OCI-LY1 (cell line): ENCODE measurements at regions not wholly inside any gene's neighbourhood (a gene's known extent, or its start where the extent isn't known, plus 50 kb on each side); places are given as distances from the start of the nearest gene placed in this dataset.

Experiments
- H2AFZ ChIP-seq: fragments of 200-600 bp; sonication (generic), shearing (Covaris generic); 2 replicates; pipeline ENCODE4 v1.6.0; 2014; ENCODE audit warnings: antibody characterized with exemption, mild to moderate bottlenecking, low read length
- H3F3A ChIP-seq: fragments of 200-600 bp; sonication (generic), shearing (Covaris generic); 2 replicates; pipeline ENCODE4 v1.6.0; 2014; ENCODE audit warnings: mild to moderate bottlenecking, antibody characterized with exemption, low read length, moderate library complexity; ENCODE audit not compliant: insufficient read depth
- H3K27ac ChIP-seq: fragments of 200-600 bp; sonication (generic); 2 replicates; pipeline ENCODE4 v1.5.1; 2014; ENCODE audit warnings: low read length, mixed run types, mild to moderate bottlenecking, low read depth; ENCODE audit not compliant: poor library complexity, severe bottlenecking
- H3K27me3 ChIP-seq: fragments of 200-600 bp; sonication (generic); 2 replicates; pipeline ENCODE4 v1.6.0; 2014; ENCODE audit warnings: antibody characterized with exemption, mild to moderate bottlenecking, low read length, moderate library complexity; ENCODE audit not compliant: insufficient read depth
- H3K36me3 ChIP-seq: fragments of 200-600 bp; sonication (generic); 2 replicates; pipeline ENCODE4 v1.6.1; 2014; ENCODE audit warnings: mild to moderate bottlenecking, antibody characterized with exemption, low read length, moderate library complexity, mixed read lengths; ENCODE audit not compliant: insufficient read depth
- H3K4me1 ChIP-seq: fragments of 200-600 bp; sonication (generic); 2 replicates; pipeline ENCODE4 v1.5.1; 2014; ENCODE audit warnings: mild to moderate bottlenecking, low read length, moderate library complexity; ENCODE audit not compliant: insufficient read depth, severe bottlenecking
- H3K4me2 ChIP-seq: fragments of 200-600 bp; sonication (generic), shearing (Covaris generic); 2 replicates; pipeline ENCODE4 v1.6.1; 2014; ENCODE audit warnings: low read length
- H3K4me3 ChIP-seq: fragments of 200-600 bp; sonication (generic); 2 replicates; pipeline ENCODE4 v1.5.1; 2014; ENCODE audit warnings: low read length, low read depth, mild to moderate bottlenecking, mixed read lengths; ENCODE audit not compliant: poor library complexity, severe bottlenecking
- H3K79me2 ChIP-seq: fragments of 200-600 bp; shearing (Covaris generic); 2 replicates; pipeline ENCODE4 v1.6.1; 2016; ENCODE audit warnings: mixed run types, low read length, mixed read lengths; ENCODE audit not compliant: insufficient read depth
- H3K9ac ChIP-seq: fragments of 200-600 bp; sonication (generic), shearing (Covaris generic); 2 replicates; pipeline ENCODE4 v1.6.1; 2014; ENCODE audit warnings: mild to moderate bottlenecking, low read length, mixed read lengths
- H3K9me2 ChIP-seq: fragments of 200-600 bp; sonication (generic), shearing (Covaris generic); 2 replicates; pipeline ENCODE4 v1.6.1; 2014; ENCODE audit warnings: low read depth, mild to moderate bottlenecking, low read length, mixed read lengths
- H3K9me3 ChIP-seq: fragments of 200-600 bp; shearing (Covaris generic); 2 replicates; pipeline ENCODE4 v1.6.1; 2014; ENCODE audit warnings: low read length, mixed read lengths
- H4K20me1 ChIP-seq: fragments of 200-600 bp; sonication (generic), shearing (Covaris generic); 2 replicates; pipeline ENCODE4 v1.6.0; 2016; ENCODE audit warnings: mild to moderate bottlenecking, low read length; ENCODE audit not compliant: insufficient read depth
- EZH2 ChIP-seq: fragments of 200-600 bp; sonication (generic), shearing (Covaris generic); IDR thresholded peaks from 2 replicates; pipeline ENCODE4 v1.8.0; 2017; ENCODE audit warnings: borderline replicate concordance, mixed run types, mild to moderate bottlenecking, antibody characterized with exemption, low read length, moderate library complexity, mixed read lengths
- TF ChIP-seq, protein P1 (sequence below): fragments of 200-600 bp; sonication (generic), shearing (Covaris generic); IDR thresholded peaks from 2 replicates; pipeline ENCODE4 v1.5.1; 2017; ENCODE audit warnings: mild to moderate bottlenecking, antibody characterized with exemption, low read length, moderate library complexity, mixed read lengths

DNA sequence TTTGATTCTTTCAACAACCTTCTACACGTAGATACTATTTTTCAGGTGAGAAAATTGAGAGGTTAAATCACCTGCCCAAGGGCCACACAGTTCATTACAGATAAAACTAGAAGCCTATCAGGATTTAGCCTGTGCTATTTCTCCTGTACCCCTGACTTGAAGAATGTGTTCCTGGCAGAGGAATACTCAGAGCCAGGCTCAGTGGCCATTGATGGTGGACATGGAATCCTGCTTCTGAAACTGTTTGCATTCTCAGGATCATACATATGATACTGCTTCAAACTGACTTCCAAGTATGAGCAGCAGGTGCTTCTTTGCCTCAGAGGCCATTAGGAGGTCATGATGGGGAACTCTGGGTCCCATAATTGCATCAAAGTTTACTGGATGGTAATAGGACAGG lies 348.6 kb downstream of the ADRA2A start:
- no peak overlapping the region for H3K4me3 ChIP-seq
- no peak overlapping the region for H2AFZ ChIP-seq
- H3K4me2 ChIP-seq: no peak overlapping the region
- no peaks in the 10 kb centered on the region for H3K9me2 ChIP-seq
- H3F3A ChIP-seq: no peaks in the 10 kb centered on the region
- no peaks in the 10 kb centered on the region for H3K27me3 ChIP-seq
- no peaks in the 10 kb centered on the region for H3K36me3 ChIP-seq
- no peaks in the 10 kb centered on the region for H3K9me3 ChIP-seq
- H3K27ac ChIP-seq: no peak overlapping the region
- TF ChIP-seq EZH2: no peak
- TF ChIP-seq, protein P1, sequence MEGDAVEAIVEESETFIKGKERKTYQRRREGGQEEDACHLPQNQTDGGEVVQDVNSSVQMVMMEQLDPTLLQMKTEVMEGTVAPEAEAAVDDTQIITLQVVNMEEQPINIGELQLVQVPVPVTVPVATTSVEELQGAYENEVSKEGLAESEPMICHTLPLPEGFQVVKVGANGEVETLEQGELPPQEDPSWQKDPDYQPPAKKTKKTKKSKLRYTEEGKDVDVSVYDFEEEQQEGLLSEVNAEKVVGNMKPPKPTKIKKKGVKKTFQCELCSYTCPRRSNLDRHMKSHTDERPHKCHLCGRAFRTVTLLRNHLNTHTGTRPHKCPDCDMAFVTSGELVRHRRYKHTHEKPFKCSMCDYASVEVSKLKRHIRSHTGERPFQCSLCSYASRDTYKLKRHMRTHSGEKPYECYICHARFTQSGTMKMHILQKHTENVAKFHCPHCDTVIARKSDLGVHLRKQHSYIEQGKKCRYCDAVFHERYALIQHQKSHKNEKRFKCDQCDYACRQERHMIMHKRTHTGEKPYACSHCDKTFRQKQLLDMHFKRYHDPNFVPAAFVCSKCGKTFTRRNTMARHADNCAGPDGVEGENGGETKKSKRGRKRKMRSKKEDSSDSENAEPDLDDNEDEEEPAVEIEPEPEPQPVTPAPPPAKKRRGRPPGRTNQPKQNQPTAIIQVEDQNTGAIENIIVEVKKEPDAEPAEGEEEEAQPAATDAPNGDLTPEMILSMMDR: no peak
- H4K20me1 ChIP-seq: no peaks in the 10 kb centered on the region
- H3K9ac ChIP-seq: no peak overlapping the region
- no peaks in the 10 kb centered on the region for H3K79me2 ChIP-seq
- no peaks in the 10 kb centered on the region for H3K4me1 ChIP-seq

DNA sequence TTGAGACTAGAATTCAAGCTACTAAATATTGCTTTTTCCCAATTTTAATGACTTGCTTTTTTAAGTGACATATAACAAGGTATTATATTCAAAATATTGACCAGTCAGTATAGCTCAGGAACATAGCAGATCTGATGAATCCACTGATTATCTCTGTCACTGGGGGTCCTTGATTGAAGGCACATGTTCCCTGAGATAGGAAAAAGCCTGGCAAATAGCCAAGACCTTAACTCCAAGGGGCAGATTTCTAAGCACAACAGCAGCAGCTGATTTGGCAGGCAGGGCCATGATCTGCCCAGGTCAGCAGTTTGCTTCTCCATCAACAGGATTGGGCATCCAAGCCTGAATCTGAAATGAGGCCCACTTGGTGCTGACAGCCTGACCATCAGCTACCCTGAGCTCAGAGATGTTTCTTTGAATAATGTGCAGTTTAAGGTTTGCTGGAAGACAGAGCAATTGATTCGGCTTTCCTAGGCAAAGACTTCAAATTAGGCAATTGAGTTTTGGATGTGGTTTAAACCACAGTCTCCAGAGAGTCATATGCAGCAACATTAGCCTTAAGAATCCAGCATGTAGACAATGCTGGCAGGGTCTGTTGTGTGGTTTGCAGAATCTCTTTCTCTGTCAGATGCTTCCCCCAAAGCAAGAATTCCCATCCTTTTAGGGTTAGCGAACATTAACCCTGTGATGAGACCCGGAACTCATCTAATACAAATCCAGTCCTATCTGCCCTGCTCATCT lies 352.6 kb downstream of the ADRA2A start:
- no peak overlapping the region for H2AFZ ChIP-seq
- no peaks in the 10 kb centered on the region for H4K20me1 ChIP-seq
- H3K27me3 ChIP-seq: no peaks in the 10 kb centered on the region
- H3K27ac ChIP-seq: no peak overlapping the region
- H3K4me3 ChIP-seq: no peak overlapping the region
- no peaks in the 10 kb centered on the region for H3K9me2 ChIP-seq
- no peak overlapping the region for H3K4me2 ChIP-seq
- no peaks in the 10 kb centered on the region for H3F3A ChIP-seq
- H3K4me1 ChIP-seq: no peaks in the 10 kb centered on the region
- no peaks in the 10 kb centered on the region for H3K79me2 ChIP-seq
- no peaks in the 10 kb centered on the region for H3K36me3 ChIP-seq
- TF ChIP-seq, protein P1: no peak
- no peak for TF ChIP-seq EZH2
- no peaks in the 10 kb centered on the region for H3K9me3 ChIP-seq
- H3K9ac ChIP-seq: no peak overlapping the region

DNA sequence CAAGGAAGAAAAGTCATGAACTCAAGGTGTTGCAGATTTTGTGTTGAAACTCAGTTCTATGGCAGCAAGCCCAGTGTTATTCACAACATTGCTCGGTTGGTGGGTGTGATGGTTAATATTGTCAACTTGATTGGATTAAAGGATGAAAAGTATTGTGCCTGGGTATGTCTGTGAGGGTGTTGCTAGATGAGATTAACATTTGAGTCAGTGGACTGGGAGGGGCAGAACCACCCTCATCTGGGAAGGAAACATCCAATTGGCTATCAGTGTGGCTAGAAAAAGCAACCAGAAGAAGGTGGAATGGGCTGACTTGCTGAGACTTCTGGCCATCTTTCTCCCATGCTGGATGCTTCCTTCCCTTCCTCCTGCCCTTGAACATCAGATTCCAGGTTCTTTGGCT lies 353.2 kb downstream of the ADRA2A start:
- Histone ChIP-seq H3K27ac (no peak overlapping the region), H3K79me2 (no peaks in the 10 kb centered on the region), H3K9me2 (no peaks in the 10 kb centered on the region), H3K9ac (no peak overlapping the region), H3K4me3 (no peak overlapping the region), H2AFZ (no peak overlapping the region), H3F3A (no peaks in the 10 kb centered on the region), H3K27me3 (no peaks in the 10 kb centered on the region), H3K4me2 (no peak overlapping the region), H3K4me1 (no peaks in the 10 kb centered on the region), H3K36me3 (no peaks in the 10 kb centered on the region), H3K9me3 (no peaks in the 10 kb centered on the region), H4K20me1 (no peaks in the 10 kb centered on the region)
- TF ChIP-seq EZH2: no peak
- TF ChIP-seq, protein P1: no peak
